ENCODE measurements at regions not wholly inside any gene's neighbourhood (a gene's known extent, or its start where the extent isn't known, plus 50 kb on each side); places are given as distances from the start of the nearest gene placed in this dataset.

- TF ChIP-seq EZH2 (IDR thresholded peaks at IDR 0.05; ENCODE audit: borderline replicate concordance, low read depth, low read length, poor library complexity, severe bottlenecking) (no peak), CTCF (conservative IDR thresholded peaks at IDR 0.05; ENCODE audit: low read depth, low read length) (no peak)
- no peaks in the 10 kb centered on the region for H3K4me1 ChIP-seq (ENCODE audit: insufficient read depth, low read length, poor library complexity, severe bottlenecking)
- no peaks in the 10 kb centered on the region for H3K36me3 ChIP-seq (ENCODE audit: insufficient read depth, low read length, poor library complexity, severe bottlenecking)
- POLR2A ChIA-PET (ENCODE audit: low non-redundant PET), result no interaction called here
- BruUV-seq (replicated peaks), result no TSS peak
- no peak for DNase-seq (ENCODE audit: low spot score)
- intact Hi-C loops (cut with micrococcal nuclease; ENCODE audit: unreplicated experiment), result no loop called here
- no peak overlapping the region for H3K4me3 ChIP-seq (ENCODE audit: low read depth, low read length, poor library complexity, severe bottlenecking)
- peaks cover 84% of the 10 kb centered on the region for H3K27me3 ChIP-seq (replicated peaks; ENCODE audit: insufficient read depth, low read depth, low read length, poor library complexity)
- H3K9me3 ChIP-seq (ENCODE audit: low read depth, low read length, poor library complexity, severe bottlenecking), result no peaks in the 10 kb centered on the region
- no peak overlapping the region for H3K27ac ChIP-seq (ENCODE audit: low read depth, low read length, poor library complexity, severe bottlenecking)
- CTCF ChIA-PET, result no interaction called here
Observed at GRCh38 chr16:86730086-86730485, 151.7 kb downstream of the FOXL1 start.

DNA sequence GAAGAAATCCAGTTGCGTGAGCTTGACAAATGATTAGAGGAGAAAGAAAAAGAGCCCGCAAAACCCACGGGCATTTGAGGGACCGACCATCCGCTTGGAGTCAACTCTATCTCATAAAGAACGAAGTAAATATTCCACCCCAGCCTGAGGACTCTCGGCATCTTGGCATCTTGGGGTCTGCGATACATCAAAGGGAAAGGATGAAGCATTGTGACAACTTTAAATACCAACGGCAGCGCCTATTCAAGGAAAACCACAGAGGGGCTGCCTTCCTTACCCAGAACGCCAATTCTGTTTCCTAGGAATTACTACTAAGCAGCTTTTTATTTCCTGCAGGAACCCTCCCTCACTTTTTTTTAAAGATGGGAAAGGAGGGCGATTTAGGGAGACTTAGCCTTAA, 152.2 kb downstream of the FOXL1 start:
- H3K4me1 ChIP-seq (ENCODE audit: insufficient read depth, low read length, poor library complexity, severe bottlenecking), result no peaks in the 10 kb centered on the region
- peaks cover 88% of the 10 kb centered on the region for H3K27me3 ChIP-seq (replicated peaks; ENCODE audit: insufficient read depth, low read depth, low read length, poor library complexity)
- H3K27ac ChIP-seq (ENCODE audit: low read depth, low read length, poor library complexity, severe bottlenecking), result no peak overlapping the region
- intact Hi-C loops (cut with micrococcal nuclease; ENCODE audit: unreplicated experiment), result no loop called here
- no peak overlapping the region for H3K4me3 ChIP-seq (ENCODE audit: low read depth, low read length, poor library complexity, severe bottlenecking)
- CTCF ChIA-PET, result no interaction called here
- no TSS peak for BruUV-seq (replicated peaks)
- no peaks in the 10 kb centered on the region for H3K36me3 ChIP-seq (ENCODE audit: insufficient read depth, low read length, poor library complexity, severe bottlenecking)
- POLR2A ChIA-PET (ENCODE audit: low non-redundant PET), result no interaction called here
- no peak for DNase-seq (ENCODE audit: low spot score)
- H3K9me3 ChIP-seq (ENCODE audit: low read depth, low read length, poor library complexity, severe bottlenecking), result no peaks in the 10 kb centered on the region
- TF ChIP-seq CTCF (conservative IDR thresholded peaks at IDR 0.05; ENCODE audit: low read depth, low read length), result no peak
- TF ChIP-seq EZH2 (IDR thresholded peaks at IDR 0.05; ENCODE audit: borderline replicate concordance, low read depth, low read length, poor library complexity, severe bottlenecking), result no peak

DNA sequence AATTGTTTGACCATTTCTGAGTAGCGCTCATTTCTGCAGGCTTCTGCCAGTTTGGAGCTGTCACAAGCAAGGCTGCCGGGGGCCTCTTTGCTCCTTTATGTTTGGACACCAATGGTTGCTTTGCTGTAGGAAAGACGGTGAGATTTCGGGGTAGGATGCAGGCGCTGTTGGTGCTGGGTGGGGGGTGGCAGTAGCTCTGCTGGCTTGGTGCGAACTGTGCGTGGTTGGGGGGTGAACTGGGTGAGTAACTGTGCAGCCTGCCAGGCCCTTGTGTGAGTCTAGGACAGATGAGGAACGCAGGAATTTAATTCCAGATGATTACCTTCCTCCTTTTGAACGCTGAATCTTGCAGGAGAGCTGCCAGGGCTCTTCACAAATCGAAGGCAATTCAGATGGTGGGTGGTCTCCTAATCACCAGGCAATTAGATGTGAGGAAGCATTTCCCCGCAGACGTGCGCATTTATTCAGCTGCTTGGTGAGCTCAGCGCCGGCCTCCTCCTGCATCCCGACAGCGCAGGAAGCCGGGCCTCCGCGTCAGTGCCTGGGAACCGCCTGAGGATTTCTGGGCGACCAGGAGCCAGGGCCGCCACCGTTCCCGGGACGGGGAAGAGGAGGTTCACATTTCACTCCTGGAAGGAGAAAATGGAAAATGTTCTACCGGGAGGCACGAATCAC, 154.4 kb downstream of the FOXL1 start:
- no peaks in the 10 kb centered on the region for H3K4me1 ChIP-seq (ENCODE audit: insufficient read depth, low read length, poor library complexity, severe bottlenecking)
- H3K27ac ChIP-seq (ENCODE audit: low read depth, low read length, poor library complexity, severe bottlenecking), result no peak overlapping the region
- no TSS peak for BruUV-seq (replicated peaks)
- CTCF ChIA-PET, result no interaction called here
- peak; percentile 60 for TF ChIP-seq EZH2 (IDR thresholded peaks at IDR 0.05; ENCODE audit: borderline replicate concordance, low read depth, low read length, poor library complexity, severe bottlenecking)
- no peak for TF ChIP-seq CTCF (conservative IDR thresholded peaks at IDR 0.05; ENCODE audit: low read depth, low read length)
- peaks cover 76% of the 10 kb centered on the region for H3K27me3 ChIP-seq (replicated peaks; ENCODE audit: insufficient read depth, low read depth, low read length, poor library complexity)
- intact Hi-C loops (cut with micrococcal nuclease; ENCODE audit: unreplicated experiment), result no loop called here
- POLR2A ChIA-PET (ENCODE audit: low non-redundant PET), result no interaction called here
- no peaks in the 10 kb centered on the region for H3K9me3 ChIP-seq (ENCODE audit: low read depth, low read length, poor library complexity, severe bottlenecking)
- H3K4me3 ChIP-seq (ENCODE audit: low read depth, low read length, poor library complexity, severe bottlenecking), result no peak overlapping the region
- no peaks in the 10 kb centered on the region for H3K36me3 ChIP-seq (ENCODE audit: insufficient read depth, low read length, poor library complexity, severe bottlenecking)
- DNase-seq (ENCODE audit: low spot score), result peak; percentile 14
